IPS-20b (cell line): ENCODE measurements at regions not wholly inside any gene's neighbourhood (a gene's known extent, or its start where the extent isn't known, plus 50 kb on each side); places are given as distances from the start of the nearest gene placed in this dataset.

Source experiments
- H3K27ac ChIP-seq: one replicate; pipeline ENCODE4 v1.5.1; 2013; ENCODE audit warnings: low read length
- H3K27me3 ChIP-seq: 2 replicates; pipeline ENCODE4 v1.6.1; 2013; ENCODE audit warnings: mild to moderate bottlenecking, low read length, inconsistent platforms; ENCODE audit not compliant: insufficient read depth
- H3K36me3 ChIP-seq: 2 replicates; pipeline ENCODE4 v1.6.1; 2013; ENCODE audit warnings: low read depth, mild to moderate bottlenecking, inconsistent platforms, low read length, moderate library complexity; ENCODE audit not compliant: insufficient read depth
- H3K4me1 ChIP-seq: 2 replicates; pipeline ENCODE4 v1.6.1; 2013; ENCODE audit warnings: mild to moderate bottlenecking, control low read depth, inconsistent platforms, low read length, moderate library complexity; ENCODE audit not compliant: insufficient read depth
- H3K4me3 ChIP-seq: 2 replicates; pipeline ENCODE4 v1.5.1; 2013; ENCODE audit warnings: mild to moderate bottlenecking, low read length, inconsistent platforms
- H3K9ac ChIP-seq: 2 replicates; pipeline ENCODE4 v1.6.1; 2013; ENCODE audit warnings: low read depth, mild to moderate bottlenecking, inconsistent platforms, low read length, moderate library complexity
- H3K9me3 ChIP-seq: 2 replicates; pipeline ENCODE4 v1.6.1; 2013; ENCODE audit warnings: mild to moderate bottlenecking, low read depth, low read length, inconsistent platforms; ENCODE audit not compliant: insufficient read depth

- Histone ChIP-seq H3K27ac (no peak overlapping the region), H3K4me1 (peaks cover 2% of the 10 kb centered on the region; the same call in 1 of the 2 replicates), H3K9ac (no peak overlapping the region), H3K4me3 (no peak overlapping the region), H3K36me3 (no peaks in the 10 kb centered on the region), H3K27me3 (no peaks in the 10 kb centered on the region), H3K9me3 (no peaks in the 10 kb centered on the region)
These were observed 53.0 kb upstream of the SIMC1 start for GRCh38 chr5:176185133-176185733.

GRCh38 chr5:176186107-176186506 lies 52.1 kb upstream of the SIMC1 start:
- no peak overlapping the region for H3K4me3 ChIP-seq
- H3K36me3 ChIP-seq, result no peaks in the 10 kb centered on the region
- peaks cover 2% of the 10 kb centered on the region; the same call in 1 of the 2 replicates for H3K4me1 ChIP-seq
- H3K27ac ChIP-seq, result no peak overlapping the region
- H3K27me3 ChIP-seq, result no peaks in the 10 kb centered on the region; the same call in 1 of the 2 replicates
- no peak overlapping the region for H3K9ac ChIP-seq
- no peaks in the 10 kb centered on the region for H3K9me3 ChIP-seq

DNA sequence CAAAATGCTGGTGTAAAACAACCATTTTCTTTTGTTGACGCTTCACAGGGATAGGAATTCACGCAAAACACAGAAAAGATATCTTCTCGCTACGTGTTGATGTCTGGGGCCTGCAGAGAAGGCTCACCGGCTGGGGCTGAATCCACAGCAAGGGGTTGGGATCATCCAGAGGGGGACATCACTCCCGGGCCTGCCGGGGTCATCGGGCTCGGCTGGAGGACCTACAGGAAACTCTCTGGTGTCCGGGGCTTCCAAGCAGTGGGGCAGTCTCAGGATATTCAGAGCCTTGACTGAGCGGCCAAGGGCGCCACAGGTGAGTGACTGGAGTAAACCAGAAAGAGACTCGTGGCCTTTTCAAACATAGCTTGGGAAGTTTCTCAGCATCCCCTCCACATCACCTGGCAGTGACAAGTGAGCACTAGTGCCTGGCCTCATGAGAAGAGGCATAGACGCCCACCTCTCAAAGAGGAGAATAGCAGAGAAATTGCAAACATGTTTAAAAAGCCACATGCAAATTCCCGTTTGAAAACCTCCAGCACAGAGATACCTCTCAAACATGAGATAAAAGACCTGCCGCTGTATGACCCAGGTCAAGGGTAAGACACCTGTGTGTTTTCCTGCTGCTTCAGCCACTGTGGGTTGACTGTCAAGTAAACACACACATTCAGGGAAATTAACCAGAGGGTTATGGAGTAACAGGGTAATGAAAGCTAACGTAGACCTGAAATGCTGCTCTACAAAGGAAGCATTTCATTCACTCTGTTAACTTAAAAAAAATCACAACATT lies 50.8 kb upstream of the SIMC1 start:
- no peak overlapping the region for H3K4me3 ChIP-seq
- no peaks in the 10 kb centered on the region for H3K9me3 ChIP-seq
- peaks cover 2% of the 10 kb centered on the region; the same call in 1 of the 2 replicates for H3K4me1 ChIP-seq
- no peaks in the 10 kb centered on the region for H3K36me3 ChIP-seq
- no peak overlapping the region for H3K9ac ChIP-seq
- no peak overlapping the region for H3K27ac ChIP-seq
- H3K27me3 ChIP-seq, result peaks cover 5% of the 10 kb centered on the region

DNA sequence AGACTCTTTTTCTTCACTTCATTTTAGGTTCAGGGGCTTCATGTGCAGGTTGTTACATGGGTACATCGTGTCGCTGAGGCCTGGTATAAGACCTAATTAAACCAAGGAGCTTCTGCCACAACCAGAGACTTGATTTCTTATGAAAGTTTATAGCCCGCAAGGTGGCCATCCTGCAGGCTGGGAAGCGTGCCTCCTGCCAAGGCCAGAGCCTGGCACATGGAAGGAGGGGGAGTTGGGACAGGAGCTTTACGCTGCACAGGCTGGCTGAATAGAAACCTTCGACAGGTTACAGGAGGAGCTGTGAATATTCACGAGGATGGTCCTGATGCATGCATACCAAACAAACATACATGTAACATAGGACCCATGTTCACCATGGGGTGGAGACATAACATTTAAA lies 50.1 kb upstream of the SIMC1 start:
- no peaks in the 10 kb centered on the region for H3K9me3 ChIP-seq
- peaks cover 2% of the 10 kb centered on the region; the same call in 1 of the 2 replicates for H3K4me1 ChIP-seq
- H3K36me3 ChIP-seq, result no peaks in the 10 kb centered on the region
- no peak overlapping the region for H3K9ac ChIP-seq
- H3K27ac ChIP-seq, result no peak overlapping the region
- H3K4me3 ChIP-seq, result no peak overlapping the region
- H3K27me3 ChIP-seq, result peaks cover 9% of the 10 kb centered on the region
